Loucy (cell line): ENCODE measurements at regions not wholly inside any gene's neighbourhood (a gene's known extent, or its start where the extent isn't known, plus 50 kb on each side); places are given as distances from the start of the nearest gene placed in this dataset.

Source experiments
- H2AFZ ChIP-seq: fragments of 200-600 bp; sonication (generic); 2 replicates; pipeline ENCODE4 v1.6.0; 2016; ENCODE audit warnings: antibody characterized with exemption, mild to moderate bottlenecking, low read length, moderate library complexity
- H3F3A ChIP-seq: fragments of 200-600 bp; 2 replicates; pipeline ENCODE4 v1.6.0; 2016; ENCODE audit warnings: antibody characterized with exemption, low read depth, mild to moderate bottlenecking
- H3K27me3 ChIP-seq: fragments of 200-600 bp; sonication (generic); 2 replicates; pipeline ENCODE4 v1.6.1; 2014; ENCODE audit warnings: low read length, mild to moderate bottlenecking; ENCODE audit not compliant: insufficient read depth, poor library complexity, severe bottlenecking
- H3K36me3 ChIP-seq: fragments of 200-600 bp; sonication (generic); 2 replicates; pipeline ENCODE4 v1.6.1; 2016; ENCODE audit warnings: low read length; ENCODE audit not compliant: insufficient read depth
- H3K4me1 ChIP-seq: fragments of 200-600 bp; sonication (generic); 2 replicates; pipeline ENCODE4 v1.5.1; 2014; ENCODE audit warnings: low read length, mild to moderate bottlenecking; ENCODE audit not compliant: insufficient read depth, poor library complexity, severe bottlenecking
- H3K4me2 ChIP-seq: fragments of 200-600 bp; sonication (generic); 2 replicates; pipeline ENCODE4 v1.6.0; 2014; ENCODE audit warnings: antibody characterized with exemption, low read length, low read depth, mild to moderate bottlenecking; ENCODE audit not compliant: poor library complexity, severe bottlenecking
- H3K4me3 ChIP-seq: fragments of 200-600 bp; sonication (generic); 2 replicates; pipeline ENCODE4 v1.5.1; 2014; ENCODE audit warnings: low read length, mild to moderate bottlenecking, mixed read lengths; ENCODE audit not compliant: poor library complexity, severe bottlenecking
- H3K79me2 ChIP-seq: fragments of 200-600 bp; sonication (generic); 2 replicates; pipeline ENCODE4 v1.6.1; 2014; ENCODE audit warnings: low read length; ENCODE audit not compliant: insufficient read depth
- H3K9ac ChIP-seq: fragments of 200-600 bp; sonication (generic); 2 replicates; pipeline ENCODE4 v1.6.0; 2014; ENCODE audit warnings: mild to moderate bottlenecking, low read depth, low read length, moderate library complexity; ENCODE audit not compliant: poor library complexity, severe bottlenecking
- H3K9me2 ChIP-seq: fragments of 200-600 bp; sonication (generic); replicated peaks from 2 replicates; pipeline ENCODE4 v1.6.1; 2016; ENCODE audit warnings: low read depth, low read length, mixed read lengths
- H3K9me3 ChIP-seq: fragments of 200-600 bp; sonication (generic); 2 replicates; pipeline ENCODE4 v1.6.1; 2014; ENCODE audit warnings: mild to moderate bottlenecking, antibody characterized with exemption, low read length, low read depth; ENCODE audit not compliant: insufficient read depth
- H4K20me1 ChIP-seq: fragments of 200-600 bp; sonication (generic); 2 replicates; pipeline ENCODE4 v1.6.0; 2014; ENCODE audit warnings: antibody characterized with exemption, low read length, mild to moderate bottlenecking; ENCODE audit not compliant: insufficient read depth, poor library complexity, severe bottlenecking
- CTCF ChIP-seq: fragments of 200-600 bp; sonication (generic); conservative IDR thresholded peaks from 2 replicates; pipeline ENCODE4 v1.5.1; 2014; ENCODE audit warnings: mild to moderate bottlenecking, antibody characterized with exemption, low read length
- EZH2phosphoT487 ChIP-seq: fragments of 200-600 bp; IDR thresholded peaks from 2 replicates; pipeline ENCODE4 v1.6.1; 2018; ENCODE audit warnings: antibody characterized with exemption, mild to moderate bottlenecking, moderate library complexity, borderline replicate concordance

- H3K4me1 ChIP-seq: no peaks in the 10 kb centered on the region
- no peak overlapping the region for H3K9ac ChIP-seq
- no peaks in the 10 kb centered on the region for H3K79me2 ChIP-seq
- no peaks in the 10 kb centered on the region for H3K36me3 ChIP-seq
- no peaks in the 10 kb centered on the region for H3F3A ChIP-seq
- no peak overlapping the region for H2AFZ ChIP-seq
- H3K4me2 ChIP-seq: no peak overlapping the region
- H3K9me2 ChIP-seq: no peaks in the 10 kb centered on the region
- no peak overlapping the region for H3K4me3 ChIP-seq
- no peaks in the 10 kb centered on the region for H4K20me1 ChIP-seq
- no peaks in the 10 kb centered on the region for H3K27me3 ChIP-seq
- H3K9me3 ChIP-seq: no peaks in the 10 kb centered on the region
- no peak for TF ChIP-seq EZH2phosphoT487
- TF ChIP-seq CTCF: no peak
Measured at GRCh38 chr1:201606623-201607022, 67.7 kb downstream of the NAV1 start.

GRCh38 chr1:201608635-201609395 lies 69.9 kb downstream of the NAV1 start:
- Histone ChIP-seq H3K9me3 (no peaks in the 10 kb centered on the region), H3K4me2 (no peak overlapping the region), H3K79me2 (no peaks in the 10 kb centered on the region), H4K20me1 (no peaks in the 10 kb centered on the region), H3K36me3 (no peaks in the 10 kb centered on the region), H3F3A (no peaks in the 10 kb centered on the region), H3K4me1 (no peaks in the 10 kb centered on the region), H3K27me3 (no peaks in the 10 kb centered on the region), H3K4me3 (no peak overlapping the region), H2AFZ (no peak overlapping the region), H3K9ac (no peak overlapping the region), H3K9me2 (no peaks in the 10 kb centered on the region)
- no peak for TF ChIP-seq EZH2phosphoT487
- TF ChIP-seq CTCF: no peak

- H4K20me1 ChIP-seq: no peaks in the 10 kb centered on the region
Measured at GRCh38 chr1:201609661-201610318, 70.9 kb downstream of the NAV1 start.

More at GRCh38 chr1:201609661-201610318, 70.9 kb downstream of the NAV1 start:
- no peak overlapping the region for H3K4me3 ChIP-seq
- H3K27me3 ChIP-seq: no peaks in the 10 kb centered on the region
- H2AFZ ChIP-seq: no peak overlapping the region
- no peaks in the 10 kb centered on the region for H3K79me2 ChIP-seq
- H3K4me2 ChIP-seq: no peak overlapping the region
- H3K36me3 ChIP-seq: no peaks in the 10 kb centered on the region
- TF ChIP-seq EZH2phosphoT487 (no peak), CTCF (no peak)
- no peaks in the 10 kb centered on the region for H3K9me2 ChIP-seq
- H3K9ac ChIP-seq: no peak overlapping the region
- no peaks in the 10 kb centered on the region for H3K4me1 ChIP-seq
- no peaks in the 10 kb centered on the region for H3K9me3 ChIP-seq
- H3F3A ChIP-seq: no peaks in the 10 kb centered on the region
